HG03432 (cell line): ENCODE measurements at regions not wholly inside any gene's neighbourhood (a gene's known extent, or its start where the extent isn't known, plus 50 kb on each side); places are given as distances from the start of the nearest gene placed in this dataset.
"Not testable (repeated sequence)": the region's sequence is repeated elsewhere in the genome, so short reads cannot be mapped to it uniquely, and the experiment has no call there.

Experiments
- ATAC-seq: cut with Tn5 transposase; IDR thresholded peaks from one replicate; pipeline ENCODE4 v1.9.1; 2021; ENCODE audit warnings: mild to moderate bottlenecking, moderate library complexity; ENCODE audit not compliant: unreplicated experiment

DNA sequence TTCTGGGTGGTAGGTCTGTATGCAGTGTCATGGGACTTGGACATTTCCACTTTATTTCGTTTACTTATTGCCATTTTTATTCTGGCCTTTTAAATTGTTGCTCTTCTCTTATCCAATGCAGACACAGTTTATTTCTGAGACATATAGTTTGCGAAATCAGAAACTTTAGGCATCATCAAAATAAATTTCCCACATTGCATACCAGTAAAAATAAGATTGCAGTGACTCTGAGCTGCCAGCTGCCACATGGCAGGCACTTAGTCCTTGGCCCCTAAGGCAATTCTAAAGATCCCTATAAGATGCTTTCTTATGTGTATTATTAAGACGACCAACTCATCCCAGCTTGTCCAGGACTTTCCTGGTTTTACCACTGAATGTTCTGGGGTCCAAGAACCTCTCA is 81.8 kb upstream of the ANKRD1 start:
- no peak for ATAC-seq

DNA sequence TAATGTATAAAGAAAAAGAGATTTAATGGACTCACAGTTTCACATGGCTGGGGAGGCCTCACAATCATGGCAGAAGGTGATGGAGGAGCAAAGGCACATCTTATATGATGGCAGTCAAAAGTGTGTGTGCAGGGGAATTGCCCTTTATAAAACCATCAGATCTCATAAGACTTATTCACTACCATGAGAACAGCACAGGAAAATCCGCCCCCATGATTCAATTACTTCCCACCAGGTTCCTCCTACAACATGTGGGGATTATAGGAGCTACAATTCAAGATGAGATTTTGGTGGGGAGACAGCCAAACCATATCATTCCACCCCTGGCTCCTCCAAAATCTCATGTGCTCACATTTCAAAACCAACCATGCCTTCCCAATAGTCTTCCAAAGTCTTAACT is 82.5 kb upstream of the ANKRD1 start:
- not testable (repeated sequence) for ATAC-seq

DNA sequence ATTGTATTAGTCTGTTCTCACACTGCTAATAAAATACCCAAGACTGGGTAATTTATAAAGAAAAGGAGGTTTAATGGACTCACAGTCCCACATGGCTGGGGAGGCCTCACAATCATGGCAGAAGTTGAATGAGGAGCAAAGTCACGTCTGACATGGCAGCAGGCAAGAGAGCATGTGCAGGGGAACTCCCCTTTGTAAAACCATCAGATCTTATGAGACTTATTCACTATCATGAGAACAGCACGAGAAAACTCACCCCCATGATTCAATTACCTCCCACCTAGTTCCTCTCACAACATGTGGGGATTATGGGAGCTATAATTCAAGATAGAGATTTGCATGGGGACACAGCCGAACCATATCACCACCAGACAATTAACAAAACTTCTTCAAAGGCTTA is 84.4 kb upstream of the ANKRD1 start:
- not testable (repeated sequence) for ATAC-seq

DNA sequence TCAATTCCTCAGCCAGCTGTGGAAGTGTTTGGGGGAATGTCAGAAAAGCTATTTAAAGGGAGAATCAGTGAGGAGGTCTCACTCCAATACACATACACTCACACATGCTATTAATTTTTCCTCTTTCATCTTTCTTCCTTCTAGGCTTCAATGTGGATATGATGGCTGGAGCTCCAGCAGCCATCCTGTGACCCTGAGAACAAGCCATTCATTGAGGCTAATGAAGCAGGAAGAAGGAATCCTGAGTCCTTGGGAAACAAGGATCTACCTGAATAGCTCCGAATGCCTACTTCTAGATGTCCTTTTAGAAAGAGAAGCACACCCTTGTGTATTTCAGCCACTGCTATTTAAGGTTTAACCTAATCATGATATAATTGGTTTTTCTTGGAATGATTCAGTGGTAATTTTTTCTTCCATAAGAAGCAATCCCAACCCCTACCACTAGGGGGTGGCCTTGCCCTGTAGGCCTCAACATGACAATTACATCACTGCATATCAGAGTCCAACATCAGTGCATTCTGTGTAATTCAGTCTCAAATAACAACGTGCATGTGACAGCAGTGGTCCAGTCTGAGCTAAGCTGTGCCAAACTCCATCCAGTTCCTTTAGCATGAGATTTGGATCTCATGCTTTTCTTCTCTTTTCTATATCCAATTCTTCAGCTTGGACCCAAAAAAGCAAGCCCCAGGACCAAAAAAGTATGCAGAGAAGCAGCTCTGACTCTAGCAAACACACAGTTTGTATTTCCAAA is 85.3 kb upstream of the ANKRD1 start:
- peak; percentile 50 for ATAC-seq

DNA sequence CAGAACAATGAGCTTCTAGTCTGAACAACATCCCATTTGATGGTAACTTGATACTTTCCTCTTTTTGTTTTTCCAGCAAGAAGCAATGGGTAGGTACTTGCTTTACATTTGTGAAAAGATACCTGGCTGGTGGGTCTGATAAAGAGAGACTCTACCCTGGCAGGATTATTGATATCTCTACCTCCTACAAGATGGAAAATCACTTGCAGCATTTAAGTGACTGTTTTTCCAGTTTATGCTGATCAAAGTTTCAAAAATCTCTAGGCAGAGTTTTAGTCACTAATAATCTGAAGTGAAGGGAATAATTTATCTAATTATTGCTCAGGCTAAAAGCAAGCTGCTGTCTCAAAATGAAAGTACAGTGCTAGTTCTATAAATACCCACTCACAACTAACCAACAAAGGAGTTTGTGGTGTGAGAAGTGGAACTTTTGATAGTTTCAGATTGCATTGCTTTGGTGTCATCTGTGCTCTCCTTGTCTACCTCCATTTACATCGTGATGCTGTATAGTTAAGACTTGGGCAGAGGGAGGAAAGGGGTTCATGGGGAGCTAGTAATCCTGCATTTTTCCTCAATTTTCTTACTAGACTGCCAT is 86.0 kb upstream of the ANKRD1 start:
- peak; percentile 92 for ATAC-seq

DNA sequence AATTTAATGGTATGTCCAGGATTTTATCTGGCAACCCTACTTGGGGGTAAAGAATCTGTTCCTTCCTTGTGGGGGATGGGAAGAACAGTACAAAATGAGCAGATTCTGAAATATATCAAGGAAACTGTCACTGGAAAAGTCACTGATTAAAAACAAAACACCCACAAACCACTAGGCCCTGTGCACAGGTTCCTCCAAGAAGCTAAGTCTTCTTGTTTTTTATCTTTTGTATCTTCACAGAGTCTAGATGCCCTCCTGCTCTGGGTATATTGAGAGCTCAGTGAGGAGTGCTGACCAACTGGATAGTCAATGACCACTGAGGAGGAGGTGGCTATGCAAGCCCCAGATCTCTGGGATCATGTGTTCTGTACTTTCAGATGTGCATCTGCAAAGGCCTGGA is 86.8 kb upstream of the ANKRD1 start:
- ATAC-seq: no peak

DNA sequence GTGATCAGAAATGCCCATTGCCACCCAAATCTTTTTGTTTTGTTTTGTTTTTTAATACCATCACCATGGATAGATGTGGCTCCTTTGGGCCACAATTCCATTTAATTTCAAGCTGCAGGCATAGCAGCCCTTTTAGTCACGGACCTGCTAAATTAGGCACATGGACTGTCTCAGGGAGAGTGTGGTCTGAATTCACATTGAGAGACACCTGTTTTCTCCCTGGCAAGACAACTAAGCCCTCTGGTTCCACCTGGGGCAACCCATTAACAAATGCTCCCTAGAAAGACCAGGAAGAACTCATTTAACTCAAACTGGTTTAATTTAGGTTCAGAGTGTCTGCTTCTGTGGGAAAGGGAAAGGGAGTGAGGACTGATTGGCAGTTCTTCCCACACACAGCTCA is 88.2 kb upstream of the ANKRD1 start:
- ATAC-seq: no peak

DNA sequence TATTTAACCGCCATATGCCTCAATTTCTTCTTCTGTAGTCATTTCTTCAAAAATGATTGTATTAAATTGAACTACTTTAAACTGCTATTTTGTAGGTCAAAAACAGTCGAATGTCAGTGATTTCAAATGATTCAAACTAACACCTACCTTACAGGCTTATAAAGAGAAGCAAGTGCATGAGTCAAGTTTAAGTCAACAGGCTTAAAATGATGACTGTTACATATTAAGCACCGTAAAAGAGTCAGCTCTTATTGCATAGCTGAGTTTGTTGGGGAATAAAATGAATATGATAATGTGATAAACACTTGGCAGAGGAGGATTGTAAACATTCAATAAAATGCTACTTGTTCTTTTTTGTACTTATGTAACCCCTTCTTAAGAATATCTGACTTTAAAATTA is 90.1 kb upstream of the ANKRD1 start:
- no peak for ATAC-seq

DNA sequence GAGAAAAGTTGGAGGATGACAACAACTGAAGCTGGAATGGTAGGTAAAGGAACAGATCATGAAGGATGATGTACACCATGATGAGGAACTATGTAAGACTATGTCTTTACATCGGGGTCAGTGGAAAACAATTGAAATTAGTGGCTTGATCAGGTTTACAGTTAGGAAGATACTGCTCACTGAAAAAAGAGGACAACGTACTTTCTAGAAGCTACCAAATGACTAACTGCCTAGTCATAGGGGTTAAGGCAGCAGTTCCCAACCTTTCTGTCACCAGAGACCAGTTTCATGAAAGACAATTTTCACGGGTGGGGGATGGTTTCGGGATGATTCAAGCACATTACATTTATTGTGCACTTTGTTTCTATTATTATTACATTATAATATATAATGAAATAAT is 91.6 kb upstream of the ANKRD1 start:
- no peak for ATAC-seq

DNA sequence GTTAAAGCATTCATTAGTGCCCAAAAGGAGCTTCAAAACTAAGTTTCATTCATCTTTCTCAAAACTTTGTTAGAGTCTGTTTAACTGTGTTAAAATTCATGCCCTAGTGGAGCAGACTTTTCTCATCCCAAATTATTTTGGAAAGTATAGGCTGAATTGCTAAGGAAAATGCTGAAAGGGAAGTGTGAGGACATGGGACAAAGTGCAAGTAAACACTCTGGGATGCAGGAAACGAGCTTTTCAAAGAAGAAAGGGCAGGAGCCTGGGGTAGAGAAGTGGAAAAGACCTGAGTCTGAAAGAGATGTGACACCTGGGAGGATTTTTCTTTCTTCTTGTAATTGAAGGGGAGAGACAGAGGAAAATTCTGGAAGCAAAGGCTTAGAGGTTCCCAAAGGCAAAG is 93.1 kb upstream of the ANKRD1 start:
- no peak for ATAC-seq

DNA sequence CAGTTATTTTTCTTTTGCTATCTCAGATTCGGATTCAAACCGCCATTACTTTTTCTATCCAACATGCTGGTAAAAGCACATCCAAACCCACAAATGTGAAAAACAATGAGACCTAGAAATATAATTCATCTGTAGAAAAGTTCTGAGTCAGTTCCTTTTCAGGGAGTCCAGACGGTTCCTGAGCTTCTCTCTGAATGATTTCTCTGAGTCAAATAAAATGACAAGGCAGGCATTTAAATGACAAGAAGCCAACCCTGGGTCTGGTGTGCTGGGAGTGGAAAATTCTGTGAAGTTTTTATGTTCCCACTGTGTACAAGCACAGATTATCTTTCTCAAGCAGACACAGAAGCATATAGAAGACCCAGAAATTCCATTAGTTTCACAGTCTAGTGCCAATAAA is 96.3 kb upstream of the ANKRD1 start:
- ATAC-seq: no peak

DNA sequence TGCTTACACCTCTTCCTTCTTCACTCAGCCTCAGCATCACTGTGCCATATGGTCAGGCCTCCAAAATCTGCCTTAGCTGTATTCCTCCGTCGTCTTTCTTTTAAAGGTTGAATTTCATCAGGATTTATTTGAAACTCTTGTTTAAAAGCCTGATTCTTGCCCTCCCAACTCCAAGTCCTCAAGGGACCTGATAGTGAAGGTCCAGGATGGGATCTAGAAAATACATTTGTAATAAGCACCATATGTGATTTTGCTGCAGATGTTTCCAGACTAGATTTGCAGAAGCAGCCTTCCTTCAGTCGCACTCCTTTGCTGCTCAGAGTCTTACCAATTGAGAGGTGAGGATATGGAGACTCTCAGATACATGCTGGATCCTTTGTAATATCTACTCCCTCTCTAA is 101.0 kb upstream of the ANKRD1 start:
- no peak for ATAC-seq

DNA sequence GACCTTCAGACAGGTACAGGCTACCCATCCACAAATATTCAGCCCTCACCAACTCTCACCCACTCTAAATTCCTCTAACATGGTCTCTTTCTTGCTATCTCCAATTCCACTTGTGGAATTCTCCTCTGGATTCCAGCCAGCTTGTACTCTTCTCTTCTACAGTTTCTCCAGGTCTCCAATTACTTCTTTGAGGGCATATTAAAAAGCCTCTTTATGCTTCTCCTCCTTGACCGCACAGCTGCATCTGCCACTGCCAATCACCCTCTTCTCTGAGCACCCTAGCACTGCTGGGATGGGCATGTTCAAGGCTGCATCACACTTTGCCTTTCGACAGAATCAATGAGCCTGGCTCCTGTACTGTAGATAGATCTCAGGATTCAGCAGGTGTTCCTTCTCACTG is 101.5 kb upstream of the ANKRD1 start:
- ATAC-seq: no peak

DNA sequence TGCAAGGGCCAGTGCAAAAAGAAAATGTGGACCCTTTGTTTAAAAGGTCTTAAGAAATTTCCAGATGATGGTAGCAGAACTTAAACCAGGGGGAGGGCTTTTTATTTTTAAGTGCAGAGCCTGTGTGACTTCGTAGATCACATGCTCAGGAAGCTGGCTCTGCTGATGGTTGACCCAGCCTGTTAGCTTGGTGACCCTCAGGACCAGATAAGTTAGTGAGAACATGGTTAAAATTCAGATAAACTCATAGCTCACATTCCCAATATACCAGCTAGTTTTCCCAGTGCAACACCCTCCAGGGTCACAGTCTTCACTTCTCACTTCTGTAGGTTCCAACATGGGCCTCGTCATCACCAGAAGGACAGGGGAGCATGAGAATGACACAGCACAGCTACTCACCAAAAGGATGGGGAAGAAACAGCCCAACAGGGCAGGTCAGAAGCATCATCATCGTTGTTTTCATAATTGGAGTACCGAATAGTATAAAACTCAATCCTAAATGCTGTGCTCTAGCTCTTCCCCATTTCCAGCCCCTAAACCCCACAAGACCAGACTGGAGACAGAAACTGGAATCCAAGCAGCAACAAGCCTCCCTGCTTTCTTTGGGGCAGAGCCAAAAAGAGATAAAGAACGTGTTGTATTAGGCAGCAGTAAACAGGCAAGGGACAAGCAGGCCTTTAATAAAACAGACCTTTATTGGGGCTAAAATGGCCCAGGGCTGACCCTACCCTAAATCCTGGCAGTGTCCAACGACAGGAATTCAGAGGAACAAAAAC is 102.2 kb upstream of the ANKRD1 start:
- ATAC-seq: no peak

DNA sequence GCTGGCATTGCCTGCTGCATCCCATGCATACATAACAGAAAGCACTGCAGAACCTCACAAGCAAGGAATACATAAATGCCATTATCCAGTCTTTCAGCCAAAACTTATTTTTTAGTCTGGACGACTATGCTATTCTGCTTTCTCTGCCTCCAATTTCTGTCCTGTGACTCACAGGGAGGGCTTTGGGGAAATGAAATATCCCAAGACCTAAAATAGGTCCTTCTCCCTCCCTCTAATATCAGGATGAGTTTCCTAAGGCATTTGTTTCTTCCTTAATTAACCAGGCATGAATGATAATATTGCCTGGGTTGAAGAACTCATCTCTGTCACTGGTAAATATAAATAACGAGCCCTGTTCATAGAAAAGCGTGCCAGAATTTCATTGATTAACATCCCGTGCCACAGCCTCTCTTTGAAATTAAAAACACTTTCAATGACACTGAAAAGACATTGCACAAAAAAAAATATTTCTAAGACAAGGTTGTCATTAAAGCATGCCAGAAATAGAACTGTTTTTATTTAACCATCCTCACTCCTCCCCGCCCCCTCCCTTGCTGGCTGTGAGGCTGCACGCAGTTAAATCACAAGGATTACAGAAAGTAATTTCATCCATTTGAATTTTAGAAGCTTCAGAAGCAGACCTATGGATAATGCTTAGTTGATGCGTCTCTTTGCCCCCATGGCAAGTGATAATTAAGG is 103.0 kb upstream of the ANKRD1 start:
- no peak for ATAC-seq

DNA sequence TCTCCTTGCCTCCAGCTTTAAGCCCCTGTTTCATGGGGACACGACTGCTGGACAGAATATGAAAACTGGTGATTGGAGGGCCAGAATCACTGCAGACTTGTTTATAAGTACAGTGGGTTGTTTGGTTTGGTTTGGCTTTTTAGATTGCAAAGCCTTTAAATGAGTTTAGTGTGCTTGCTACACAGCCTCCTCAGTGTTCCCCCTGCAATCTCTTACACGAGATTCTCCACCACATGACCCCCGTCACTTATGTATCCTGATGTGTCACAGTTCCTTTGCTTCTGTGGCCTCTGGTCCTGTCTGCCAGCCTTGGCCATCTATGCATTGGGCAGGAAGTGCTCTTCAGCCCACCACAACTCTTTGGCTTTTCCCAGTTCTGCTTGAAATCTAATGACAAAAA is 103.7 kb upstream of the ANKRD1 start:
- ATAC-seq: no peak

DNA sequence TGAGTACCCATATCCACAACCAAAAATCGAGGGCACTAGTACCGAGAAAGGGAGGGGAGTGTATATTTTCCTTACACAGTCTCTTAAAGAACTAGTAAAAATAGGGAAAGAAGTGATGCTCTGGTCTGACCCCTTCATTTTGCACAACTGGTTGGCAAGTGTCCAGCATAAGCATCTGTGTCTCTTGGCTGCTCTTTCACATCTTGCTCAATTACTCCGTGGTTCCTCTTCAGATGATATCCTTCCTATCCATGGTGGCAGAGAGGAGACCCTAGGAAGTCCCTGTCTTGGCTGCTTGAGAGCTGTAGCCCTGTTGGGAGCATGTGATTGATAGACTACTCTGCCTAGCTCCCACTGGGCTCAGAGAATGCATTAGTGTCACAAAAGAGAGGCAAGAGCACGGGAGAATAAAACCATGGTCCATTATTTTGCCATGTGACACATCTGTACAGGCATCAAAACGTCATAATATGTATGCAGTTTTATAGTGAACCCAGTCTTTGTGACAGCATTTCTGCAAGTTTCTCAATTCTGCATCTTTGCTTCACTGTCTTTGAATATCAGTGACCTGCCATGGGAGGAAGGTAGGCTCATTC is 111.8 kb upstream of the ANKRD1 start:
- no peak for ATAC-seq

DNA sequence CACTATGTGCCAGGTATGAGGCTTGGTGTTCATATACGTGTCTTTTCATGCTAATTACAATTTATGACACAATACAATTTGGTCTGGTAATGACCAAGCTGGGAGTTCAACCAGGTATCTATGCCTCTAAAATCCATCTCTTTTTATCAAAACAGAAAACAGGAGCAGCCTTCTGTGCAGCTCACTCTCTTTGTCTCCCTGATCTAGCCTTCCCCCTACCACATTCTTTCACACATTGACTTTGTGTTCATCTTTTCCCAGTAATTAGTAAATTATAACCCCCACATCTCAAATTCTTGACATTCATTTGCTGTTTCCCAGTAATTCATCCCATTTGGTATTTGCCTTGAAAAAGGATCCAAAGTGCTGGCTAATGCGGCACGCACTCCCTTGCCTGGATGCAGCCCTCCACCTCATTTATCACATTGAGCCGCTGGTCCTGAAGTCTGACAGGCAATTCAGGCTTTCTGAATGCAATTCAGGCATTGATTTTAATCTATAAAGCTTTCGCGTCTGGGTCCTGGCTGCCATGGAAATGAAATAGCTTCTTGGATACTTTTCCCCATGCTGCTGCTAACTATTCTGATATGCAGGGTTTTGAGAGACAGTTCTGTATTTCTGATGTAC is 112.5 kb upstream of the ANKRD1 start:
- ATAC-seq: no peak

DNA sequence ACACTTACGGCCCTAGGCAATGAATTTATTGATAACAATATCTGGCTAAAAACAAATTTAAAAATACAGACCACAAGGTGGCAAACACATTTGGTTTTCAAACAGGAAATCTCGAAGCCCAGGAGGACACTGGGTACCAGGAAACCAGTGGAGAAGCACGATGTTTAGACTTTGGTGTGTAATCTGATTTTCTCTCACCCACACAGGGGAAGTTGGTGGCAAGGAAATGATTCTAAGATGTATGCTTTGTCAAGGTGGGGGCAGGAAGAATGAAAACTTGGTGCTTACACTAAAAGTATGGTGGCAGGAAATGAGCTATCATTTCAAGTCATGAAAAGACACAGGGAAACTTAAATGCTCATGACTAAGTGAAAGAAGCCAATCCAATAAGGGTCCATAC is 113.2 kb upstream of the ANKRD1 start:
- ATAC-seq: no peak

DNA sequence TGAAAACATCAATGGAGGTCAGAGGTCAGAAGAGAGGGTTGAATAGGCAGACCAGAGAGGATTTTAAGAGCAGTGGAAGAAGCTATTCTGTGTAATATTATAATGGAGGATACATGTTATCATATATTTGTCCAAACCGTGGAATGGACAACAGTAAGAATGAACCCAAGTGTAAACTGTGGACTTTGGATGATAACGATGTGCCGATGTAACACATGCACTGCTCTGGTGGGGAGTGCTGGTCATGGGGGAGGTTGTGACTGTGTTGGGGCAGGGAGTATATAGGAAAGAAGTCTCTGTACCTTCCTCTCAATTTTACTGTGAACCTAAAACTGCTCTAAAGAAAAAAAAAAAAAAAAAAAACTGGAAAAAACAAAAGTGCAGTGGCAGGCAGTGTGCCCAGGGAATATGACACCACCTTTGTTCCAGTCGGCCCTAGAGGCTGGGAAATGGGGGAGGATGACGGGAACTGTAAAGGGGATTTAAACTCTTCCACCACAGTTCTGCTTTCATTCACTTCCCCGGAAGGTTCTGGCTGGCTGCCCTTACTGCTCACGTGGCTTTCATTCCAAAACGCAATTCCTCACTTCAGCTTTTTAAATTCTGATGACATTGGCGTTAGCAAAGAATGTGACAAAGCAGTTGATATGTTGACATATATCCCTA is 113.7 kb upstream of the ANKRD1 start:
- ATAC-seq: no peak
